ENCODE measurements at regions not wholly inside any gene's neighbourhood (a gene's known extent, or its start where the extent isn't known, plus 50 kb on each side); places are given as distances from the start of the nearest gene placed in this dataset.

- intact Hi-C loops (cut with micrococcal nuclease) (no loop called here), dilution Hi-C loops (cut with MboI; ENCODE audit: extremely low pct_ligation_motif_present, low sequenced_read_pairs) (no loop called here)
- Histone ChIP-seq H3K9ac (replicated peaks; ENCODE audit: extremely low read depth, insufficient read depth, low read length) (no peak overlapping the region), H3K27me3 (ENCODE audit: control insufficient read depth in 2 of 2, insufficient read depth in 2 of 2, low read length in 2 of 2) (no peaks in the 10 kb centered on the region), H3K9me3 (replicated peaks; ENCODE audit: control insufficient read depth, insufficient read depth, low read length) (peaks cover 2% of the 10 kb centered on the region), H3K27ac (ENCODE audit: insufficient read depth, low read depth, low read length) (no peak overlapping the region), H3K9me1 (replicated peaks; ENCODE audit: control insufficient read depth, extremely low read depth, insufficient read depth, low read length) (no peaks in the 10 kb centered on the region), H3K79me2 (ENCODE audit: control insufficient read depth, insufficient read depth, low read length) (no peaks in the 10 kb centered on the region), H2AFZ (ENCODE audit: low read depth, low read length) (no peak overlapping the region), H3K4me2 (ENCODE audit: insufficient read depth, low read length) (no peak overlapping the region), H3K36me3 (ENCODE audit: control insufficient read depth in 2 of 2, extremely low read depth in 1 of 2, insufficient read depth in 2 of 2, low read length in 2 of 2) (no peaks in the 10 kb centered on the region), H3K4me1 (ENCODE audit: control insufficient read depth, extremely low read depth, insufficient read depth, low read length) (no peaks in the 10 kb centered on the region), H3K4me3 (replicated peaks in 1 of 3; ENCODE audit: insufficient read depth in 1 of 3, low read depth in 1 of 3, low read length in 3 of 3) (no peak overlapping the region), H4K20me1 (replicated peaks; ENCODE audit: control insufficient read depth, extremely low read depth, insufficient read depth, low read length) (no peaks in the 10 kb centered on the region)
- CTCF ChIA-PET = no interaction called here
- POLR2A ChIA-PET = no interaction called here
- DNase-seq (ENCODE audit: low read depth, low spot score) (no peak), FAIRE-seq (no peak)
- BruUV-seq (replicated peaks) = no TSS peak
- TF ChIP-seq POLR2A (IDR thresholded peaks at IDR 0.05; ENCODE audit: low read depth, low read length) (no peak), GATA2 (IDR thresholded peaks at IDR 0.05; ENCODE audit: insufficient read depth, insufficient read length, low read depth, low read length) (no peak), EZH2 (IDR thresholded peaks at IDR 0.05; ENCODE audit: borderline replicate concordance, low read depth, low read length, severe bottlenecking) (no peak), FOS (IDR thresholded peaks at IDR 0.05; ENCODE audit: borderline replicate concordance, insufficient read depth, low read length) (no peak), MAX (IDR thresholded peaks at IDR 0.05; ENCODE audit: insufficient read depth, insufficient read length) (no peak), JUN (IDR thresholded peaks at IDR 0.05; ENCODE audit: borderline replicate concordance, insufficient read depth, insufficient read length, low read depth) (no peak)
These were observed 652.9 kb upstream of the IGFBP7 start for GRCh38 chr4:57763070-57763469.

GRCh38 chr4:57740625-57741190 lies 630.5 kb upstream of the IGFBP7 start:
- no peaks in the 10 kb centered on the region for H3K9me1 ChIP-seq (replicated peaks; ENCODE audit: control insufficient read depth, extremely low read depth, insufficient read depth, low read length)
- H3K9ac ChIP-seq (replicated peaks; ENCODE audit: extremely low read depth, insufficient read depth, low read length) = no peak overlapping the region
- H4K20me1 ChIP-seq (replicated peaks; ENCODE audit: control insufficient read depth, extremely low read depth, insufficient read depth, low read length) = no peaks in the 10 kb centered on the region
- no peak overlapping the region for H3K27ac ChIP-seq (ENCODE audit: insufficient read depth, low read depth, low read length)
- dilution Hi-C loops (cut with MboI; ENCODE audit: extremely low pct_ligation_motif_present, low sequenced_read_pairs) (no loop called here), intact Hi-C loops (cut with micrococcal nuclease) (no loop called here)
- ChIA-PET POLR2A (no interaction called here), CTCF (no interaction called here)
- DNase-seq (ENCODE audit: low read depth, low spot score) = no peak
- no peak for FAIRE-seq
- TF ChIP-seq POLR2A (IDR thresholded peaks at IDR 0.05; ENCODE audit: low read depth, low read length) = no peak
- no peak for TF ChIP-seq JUN (IDR thresholded peaks at IDR 0.05; ENCODE audit: borderline replicate concordance, insufficient read depth, insufficient read length, low read depth)
- TF ChIP-seq FOS (IDR thresholded peaks at IDR 0.05; ENCODE audit: borderline replicate concordance, insufficient read depth, low read length) = no peak
- TF ChIP-seq EZH2 (IDR thresholded peaks at IDR 0.05; ENCODE audit: borderline replicate concordance, low read depth, low read length, severe bottlenecking) = no peak
- no peak for TF ChIP-seq GATA2 (IDR thresholded peaks at IDR 0.05; ENCODE audit: insufficient read depth, insufficient read length, low read depth, low read length)
- TF ChIP-seq MAX (IDR thresholded peaks at IDR 0.05; ENCODE audit: insufficient read depth, insufficient read length) = no peak
- no peak for TF ChIP-seq CTCF (IDR thresholded peaks at IDR 0.05; ENCODE audit: extremely low read depth in 1 of 2, insufficient read depth in 1 of 2, low read depth in 1 of 2, low read length in 2 of 2)
- TF ChIP-seq MYC (IDR thresholded peaks at IDR 0.05; ENCODE audit: low read depth, low read length) = no peak
- TF ChIP-seq POLR2AphosphoS5 (IDR thresholded peaks at IDR 0.05; ENCODE audit: insufficient read depth, low read depth, low read length) = no peak
- no peak overlapping the region for H2AFZ ChIP-seq (ENCODE audit: low read depth, low read length)
- H3K27me3 ChIP-seq (ENCODE audit: control insufficient read depth in 2 of 2, insufficient read depth in 2 of 2, low read length in 2 of 2) = no peaks in the 10 kb centered on the region
- no peaks in the 10 kb centered on the region for H3K4me1 ChIP-seq (ENCODE audit: control insufficient read depth, extremely low read depth, insufficient read depth, low read length)
- no peak overlapping the region for H3K4me2 ChIP-seq (ENCODE audit: insufficient read depth, low read length)
- BruUV-seq (replicated peaks) = no TSS peak
- no peaks in the 10 kb centered on the region for H3K36me3 ChIP-seq (ENCODE audit: control insufficient read depth in 2 of 2, extremely low read depth in 1 of 2, insufficient read depth in 2 of 2, low read length in 2 of 2)
- H3K9me3 ChIP-seq (replicated peaks; ENCODE audit: control insufficient read depth, insufficient read depth, low read length) = no peaks in the 10 kb centered on the region
- H3K4me3 ChIP-seq (replicated peaks in 1 of 3; ENCODE audit: insufficient read depth in 1 of 3, low read depth in 1 of 3, low read length in 3 of 3) = no peak overlapping the region
- H3K79me2 ChIP-seq (ENCODE audit: control insufficient read depth, insufficient read depth, low read length) = no peaks in the 10 kb centered on the region

Data from endothelial cell of umbilical vein (primary cell).